Fibroblast of the aortic adventitia (primary cell): ENCODE measurements at regions not wholly inside any gene's neighbourhood (a gene's known extent, or its start where the extent isn't known, plus 50 kb on each side); places are given as distances from the start of the nearest gene placed in this dataset.

Experiments used
- DNase-seq: peaks from one replicate; pipeline ENCODE4 v3.0.0-alpha.2; 2010; ENCODE audit warnings: low read depth
- H3K4me3 ChIP-seq: 2 replicates; pipeline ENCODE4 v1.5.1; 2011; ENCODE audit warnings: low read depth, mild to moderate bottlenecking, control low read depth, low read length, moderate library complexity
- TF ChIP-seq, protein P1 (sequence below): IDR thresholded peaks from 2 replicates; pipeline ENCODE4 v1.5.1; 2011; ENCODE audit warnings: mild to moderate bottlenecking, low read length, control low read depth, inconsistent platforms; ENCODE audit not compliant: insufficient read depth

DNA sequence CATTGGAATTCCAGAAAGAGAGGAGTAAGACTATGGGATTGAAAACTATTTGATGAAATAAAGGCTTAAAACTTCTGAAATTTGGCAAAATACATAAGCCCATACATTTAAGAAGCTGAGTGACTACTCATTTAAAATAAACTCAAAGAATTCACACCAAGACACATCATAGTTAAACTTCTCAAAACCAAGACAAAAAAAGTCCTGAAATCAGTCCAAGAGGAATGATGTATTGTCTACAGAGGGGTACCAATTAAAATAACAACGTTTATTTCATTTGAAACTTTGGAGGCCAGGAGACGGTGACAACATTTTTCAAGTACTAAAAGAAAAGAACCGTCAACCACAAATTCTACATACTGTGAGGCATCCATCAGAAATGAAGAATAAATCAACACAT lies 841.4 kb upstream of the MAP3K7 start:
- TF ChIP-seq, protein P1, sequence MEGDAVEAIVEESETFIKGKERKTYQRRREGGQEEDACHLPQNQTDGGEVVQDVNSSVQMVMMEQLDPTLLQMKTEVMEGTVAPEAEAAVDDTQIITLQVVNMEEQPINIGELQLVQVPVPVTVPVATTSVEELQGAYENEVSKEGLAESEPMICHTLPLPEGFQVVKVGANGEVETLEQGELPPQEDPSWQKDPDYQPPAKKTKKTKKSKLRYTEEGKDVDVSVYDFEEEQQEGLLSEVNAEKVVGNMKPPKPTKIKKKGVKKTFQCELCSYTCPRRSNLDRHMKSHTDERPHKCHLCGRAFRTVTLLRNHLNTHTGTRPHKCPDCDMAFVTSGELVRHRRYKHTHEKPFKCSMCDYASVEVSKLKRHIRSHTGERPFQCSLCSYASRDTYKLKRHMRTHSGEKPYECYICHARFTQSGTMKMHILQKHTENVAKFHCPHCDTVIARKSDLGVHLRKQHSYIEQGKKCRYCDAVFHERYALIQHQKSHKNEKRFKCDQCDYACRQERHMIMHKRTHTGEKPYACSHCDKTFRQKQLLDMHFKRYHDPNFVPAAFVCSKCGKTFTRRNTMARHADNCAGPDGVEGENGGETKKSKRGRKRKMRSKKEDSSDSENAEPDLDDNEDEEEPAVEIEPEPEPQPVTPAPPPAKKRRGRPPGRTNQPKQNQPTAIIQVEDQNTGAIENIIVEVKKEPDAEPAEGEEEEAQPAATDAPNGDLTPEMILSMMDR, result no peak
- H3K4me3 ChIP-seq, result no peak overlapping the region
- no peak for DNase-seq

DNA sequence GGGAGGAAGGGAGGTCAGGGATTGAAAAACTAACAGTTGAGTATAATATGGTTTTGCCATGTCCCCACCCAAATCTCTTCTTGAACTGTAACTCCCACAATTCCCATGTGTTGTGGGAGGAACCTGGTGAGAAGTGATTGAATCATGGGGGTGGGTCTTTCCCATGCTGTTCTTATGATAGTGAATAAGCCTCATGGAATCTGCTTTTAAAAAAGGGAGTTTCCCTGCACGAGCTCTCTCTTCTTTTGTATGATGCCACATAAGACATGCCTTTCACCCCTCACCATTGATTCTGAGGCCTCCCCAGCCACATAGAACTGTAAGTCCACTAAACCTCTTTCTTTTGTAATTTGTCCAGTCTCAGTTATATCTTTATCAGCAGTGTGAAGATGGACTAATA lies 833.4 kb upstream of the MAP3K7 start:
- TF ChIP-seq, protein P1, result no peak
- no peak for DNase-seq
- no peak overlapping the region for H3K4me3 ChIP-seq

DNA sequence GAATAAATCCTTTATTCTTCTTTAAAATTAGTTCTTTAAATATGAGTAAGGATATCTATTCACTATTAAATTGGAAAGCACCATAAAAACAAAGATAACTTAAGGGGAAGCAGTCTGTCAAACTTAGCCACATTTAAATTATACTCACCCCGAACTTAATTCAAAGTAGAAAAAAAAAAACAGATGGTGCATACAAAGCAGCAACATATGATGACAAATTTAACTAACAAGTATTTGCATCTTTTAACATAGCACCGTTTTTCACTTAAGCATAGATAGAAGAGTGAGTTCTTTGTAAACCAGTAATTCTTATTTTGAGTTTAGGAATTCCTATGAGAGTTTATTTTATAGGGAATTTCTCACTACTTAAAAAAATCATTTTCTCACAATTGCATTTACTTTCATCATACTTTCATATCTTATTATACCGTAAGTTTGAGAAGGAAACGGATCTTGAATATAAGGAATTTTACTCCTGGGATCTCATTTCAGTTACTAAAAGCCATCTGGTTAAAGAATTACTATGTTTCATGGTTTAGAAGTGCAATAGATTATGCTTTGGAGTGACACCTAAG lies 828.2 kb upstream of the MAP3K7 start:
- DNase-seq, result no peak
- no peak overlapping the region for H3K4me3 ChIP-seq
- TF ChIP-seq, protein P1, result no peak

DNA sequence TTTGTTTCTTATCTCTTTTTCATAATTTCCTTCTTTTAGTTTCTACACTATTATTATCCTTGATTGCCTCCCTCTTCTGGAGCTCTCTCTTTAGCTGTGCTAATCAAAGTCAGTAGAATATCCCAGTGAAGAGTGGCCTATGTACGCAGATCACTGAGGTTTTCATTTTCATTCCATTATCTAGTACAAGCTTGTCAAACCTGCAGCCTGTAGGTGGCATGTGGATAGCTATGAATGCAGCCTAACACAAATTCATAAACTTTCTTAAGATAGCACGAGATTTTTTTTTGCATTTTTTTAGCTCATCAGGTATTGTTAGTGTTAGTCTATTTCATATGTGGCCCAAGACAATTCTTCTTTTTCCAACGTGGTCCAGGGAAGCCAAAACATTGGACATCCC lies 825.7 kb upstream of the MAP3K7 start:
- DNase-seq, result no peak
- TF ChIP-seq, protein P1, result no peak
- no peak overlapping the region for H3K4me3 ChIP-seq

DNA sequence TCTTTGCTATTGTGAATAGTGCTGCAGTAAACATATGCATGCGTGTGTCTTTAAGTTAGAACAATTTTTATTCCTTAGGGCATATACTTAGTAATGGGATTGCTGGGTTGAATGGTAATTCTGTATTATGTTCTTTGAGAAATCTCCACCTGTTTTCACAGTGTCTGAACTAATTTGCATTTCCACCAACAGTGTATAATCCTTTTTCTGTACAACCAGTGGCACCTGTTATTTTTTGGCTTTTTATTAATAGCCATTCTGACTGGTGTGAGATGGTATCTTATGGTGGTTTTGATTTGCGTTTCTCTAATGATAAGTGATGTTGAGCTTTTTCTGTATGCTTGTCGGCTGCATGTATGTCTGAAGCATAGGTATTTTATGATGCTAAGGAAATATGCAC lies 820.8 kb upstream of the MAP3K7 start:
- TF ChIP-seq, protein P1, result no peak
- no peak overlapping the region for H3K4me3 ChIP-seq
- DNase-seq, result no peak

DNA sequence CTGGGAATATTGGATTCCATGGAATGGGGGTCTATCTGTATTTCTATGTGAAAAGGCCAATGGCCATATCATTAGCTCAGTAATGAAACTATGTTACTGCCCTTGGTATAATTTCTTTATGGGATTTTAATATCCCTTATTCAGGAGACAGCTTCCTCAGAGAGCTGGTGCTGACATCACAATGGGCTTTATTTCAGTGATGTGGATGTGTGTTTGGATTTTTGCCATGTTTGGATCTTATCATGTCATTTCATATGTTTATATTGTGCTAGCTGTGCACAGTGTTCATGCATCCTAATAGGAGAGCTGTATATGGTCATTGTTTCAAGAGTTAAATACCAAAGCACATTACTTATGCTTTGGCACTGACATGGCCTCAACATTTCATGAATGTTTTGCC lies 806.1 kb upstream of the MAP3K7 start:
- no peak for DNase-seq
- TF ChIP-seq, protein P1, result no peak
- no peak overlapping the region for H3K4me3 ChIP-seq

DNA sequence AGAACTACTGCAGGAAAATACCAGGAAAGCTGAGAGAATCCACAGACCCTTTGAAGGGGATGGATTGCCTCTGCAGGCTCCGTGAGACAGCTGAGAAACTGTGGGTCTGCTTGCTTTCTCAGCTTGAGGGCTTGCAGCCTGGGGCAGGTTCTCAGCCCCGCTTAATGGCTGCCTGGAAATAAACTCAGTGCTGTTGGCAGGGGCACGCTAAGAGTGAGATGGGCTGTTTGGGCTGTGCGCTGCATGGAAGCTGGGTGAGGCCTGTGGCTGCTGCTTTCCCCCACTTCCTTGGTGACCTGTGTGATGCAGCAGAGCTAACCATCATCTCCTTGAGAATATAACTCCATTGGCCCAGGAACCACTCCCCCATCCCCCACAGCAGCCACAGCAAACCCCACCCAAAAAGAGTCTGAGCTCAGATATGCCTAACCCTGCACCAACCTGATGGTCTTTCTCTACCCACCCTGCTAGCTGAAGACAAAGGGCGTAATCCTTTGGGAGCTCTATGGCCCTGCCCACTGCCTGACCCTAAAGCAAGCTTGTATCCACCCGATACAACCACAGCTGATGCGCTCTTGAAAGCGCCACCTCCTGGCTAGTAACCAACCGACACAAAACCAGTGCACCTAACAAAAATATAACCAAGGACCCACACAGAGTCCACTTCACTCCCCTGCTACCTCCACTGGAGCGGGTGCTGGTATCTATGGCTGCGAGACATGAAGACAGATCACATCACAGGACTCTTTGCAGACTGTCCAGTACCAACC lies 800.6 kb upstream of the MAP3K7 start:
- TF ChIP-seq, protein P1, result no peak
- H3K4me3 ChIP-seq, result no peak overlapping the region
- no peak for DNase-seq
